ENCODE measurements at regions not wholly inside any gene's neighbourhood (a gene's known extent, or its start where the extent isn't known, plus 50 kb on each side); places are given as distances from the start of the nearest gene placed in this dataset.

- TF ChIP-seq POLR2A (IDR thresholded peaks at IDR 0.05; ENCODE audit: low read depth) (no peak), CTCF (IDR thresholded peaks at IDR 0.05) (no peak)
Measured at GRCh38 chr12:79508622-79509021, 182.1 kb downstream of the PAWR start.

Measured in esophagus muscularis mucosa (tissue), 3 donors.